HG02943 (cell line): ENCODE measurements at regions not wholly inside any gene's neighbourhood (a gene's known extent, or its start where the extent isn't known, plus 50 kb on each side); places are given as distances from the start of the nearest gene placed in this dataset.
"Not testable (repeated sequence)": the region's sequence is repeated elsewhere in the genome, so short reads cannot be mapped to it uniquely, and the experiment has no call there.

Experiments
- ATAC-seq: cut with Tn5 transposase; IDR thresholded peaks from one replicate; pipeline ENCODE4 v1.9.1; 2021; ENCODE audit warnings: mild to moderate bottlenecking, low read depth, moderate library complexity; ENCODE audit not compliant: unreplicated experiment

DNA sequence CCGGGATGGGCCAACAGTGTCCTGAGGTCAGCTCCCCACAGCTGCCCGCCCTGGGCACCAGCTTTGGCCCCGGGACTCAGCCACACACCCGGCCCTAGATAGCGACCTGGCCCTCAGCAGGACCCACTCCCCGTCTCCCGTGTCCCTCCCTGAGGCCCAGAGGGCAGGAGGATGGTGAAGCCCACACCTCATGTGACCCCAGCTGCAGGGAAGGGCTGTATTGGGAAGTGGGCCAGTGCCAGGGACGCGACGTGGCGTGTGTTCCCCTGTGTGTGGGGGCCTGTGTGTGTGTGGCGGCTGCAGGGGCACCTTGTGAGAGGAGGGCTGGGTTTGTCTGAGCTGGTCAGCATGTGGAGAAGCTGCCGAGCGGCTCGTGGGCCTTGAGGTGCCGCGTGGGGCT lies 241.7 kb downstream of the TMEM121 start:
- not testable (repeated sequence) for ATAC-seq

GRCh38 chr14:105769061-105769730 lies 242.8 kb downstream of the TMEM121 start:
- ATAC-seq: not testable (repeated sequence)

DNA sequence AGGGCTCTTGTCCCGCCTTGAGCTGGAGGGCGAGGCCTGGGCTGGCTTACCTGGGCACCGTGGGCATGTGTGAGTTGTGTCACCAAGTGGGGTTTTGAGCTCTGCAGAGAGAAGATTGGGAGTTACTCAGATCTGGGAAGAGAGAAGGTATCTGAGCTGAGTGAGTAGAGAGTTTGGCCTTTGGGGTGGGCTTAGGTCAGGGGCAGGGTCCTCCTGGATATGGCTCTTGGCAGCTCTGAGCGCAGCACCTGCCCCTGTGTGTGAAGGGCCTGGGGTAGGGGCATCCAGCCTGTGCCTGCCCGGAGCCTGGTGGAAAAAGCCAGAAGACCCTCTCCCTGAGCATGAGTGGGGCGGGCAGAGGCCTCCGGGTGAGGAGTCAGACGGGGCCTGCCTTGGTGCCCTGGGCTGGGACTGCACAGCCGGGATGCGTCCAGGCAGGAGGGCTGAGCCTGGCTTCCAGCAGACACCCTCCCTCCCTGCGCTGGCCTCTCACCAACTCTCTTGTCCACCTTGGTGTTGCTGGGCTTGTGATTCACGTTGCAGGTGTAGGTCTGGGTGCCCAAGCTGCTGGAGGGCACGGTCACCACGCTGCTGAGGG lies 244.3 kb downstream of the TMEM121 start:
- not testable (repeated sequence) for ATAC-seq

GRCh38 chr14:105771261-105772226 lies 245.2 kb downstream of the TMEM121 start:
- not testable (repeated sequence) for ATAC-seq

- not testable (repeated sequence) for ATAC-seq
These were observed 246.4 kb downstream of the TMEM121 start for GRCh38 chr14:105772710-105773250.

GRCh38 chr14:105773584-105773983 lies 247.2 kb downstream of the TMEM121 start:
- no peak for ATAC-seq

DNA sequence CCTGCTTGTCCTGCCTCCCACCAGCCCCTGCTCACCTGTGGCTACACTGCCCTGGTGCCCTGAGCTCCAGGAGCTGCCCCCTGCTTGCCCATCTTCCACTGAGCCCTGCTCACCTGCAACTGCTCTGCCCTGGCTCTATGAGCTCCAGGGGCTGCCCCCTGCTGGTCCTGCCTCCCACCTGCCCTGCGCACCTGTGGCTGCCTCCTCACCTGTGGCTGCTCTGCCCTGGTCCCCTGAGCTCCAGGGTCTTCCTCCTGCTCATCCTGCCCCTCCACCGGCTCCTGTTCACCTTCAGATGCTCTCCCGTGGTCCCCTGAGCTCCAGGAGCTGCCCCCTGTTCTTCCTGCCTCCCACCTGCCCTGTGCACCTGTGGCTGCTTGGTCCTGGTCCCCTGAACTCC lies 247.6 kb downstream of the TMEM121 start:
- no peak for ATAC-seq

GRCh38 chr14:105774585-105775348 lies 248.4 kb downstream of the TMEM121 start:
- not testable (repeated sequence) for ATAC-seq

DNA sequence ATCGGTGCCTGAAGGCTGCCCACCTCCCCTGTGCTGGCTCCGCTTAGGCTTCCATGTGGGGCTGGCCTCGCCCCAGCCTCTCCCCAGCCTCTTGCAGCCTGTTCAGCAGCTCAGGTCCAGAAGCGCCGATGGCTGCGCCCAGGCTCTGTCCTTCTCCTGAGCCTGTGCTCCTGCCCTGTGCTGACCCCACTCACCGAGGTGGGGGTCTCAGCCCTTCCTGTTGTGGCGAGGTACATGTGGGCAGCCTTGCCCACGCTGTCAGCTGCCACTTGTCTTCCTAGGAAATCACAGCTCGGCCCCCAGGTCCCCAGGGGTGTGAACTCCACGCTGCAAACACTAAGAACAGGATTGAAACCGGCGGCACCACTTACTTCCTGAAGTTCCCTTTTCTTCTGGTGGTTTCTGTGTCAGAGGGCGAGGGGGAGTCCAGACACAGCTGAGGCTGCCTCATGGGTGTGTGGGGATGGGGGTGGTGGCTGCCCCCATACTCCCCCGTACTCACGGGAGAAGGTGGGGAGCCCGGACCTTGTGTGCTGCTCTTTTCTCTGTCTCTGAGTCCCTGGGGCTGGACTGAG lies 249.1 kb downstream of the TMEM121 start:
- ATAC-seq: not testable (repeated sequence)

GRCh38 chr14:105776112-105776511 lies 249.7 kb downstream of the TMEM121 start:
- ATAC-seq: not testable (repeated sequence)

- no peak for ATAC-seq
These were observed 250.5 kb downstream of the TMEM121 start for GRCh38 chr14:105776924-105777323.

DNA sequence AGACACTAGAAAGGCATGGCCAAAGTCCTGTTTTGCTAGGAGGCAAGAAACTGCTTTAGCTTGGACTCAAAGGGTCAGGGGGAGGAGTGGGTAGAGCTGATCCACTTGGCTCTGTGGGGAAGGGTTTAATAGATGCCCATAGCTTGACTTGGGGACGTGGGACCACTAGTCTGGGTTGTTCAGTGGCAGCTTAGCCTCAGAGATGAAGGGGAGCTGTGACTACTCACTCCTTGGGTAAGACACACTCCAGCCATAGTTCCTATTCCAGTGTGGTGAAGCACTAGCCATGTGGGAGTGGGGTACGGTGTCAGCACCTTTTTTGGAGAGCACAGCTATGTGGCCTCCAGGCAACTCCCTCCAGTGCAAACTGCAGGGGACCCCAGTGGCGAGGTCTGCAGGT lies 257.3 kb downstream of the TMEM121 start:
- ATAC-seq: no peak

- no peak for ATAC-seq
These were observed 267.5 kb downstream of the TMEM121 start for GRCh38 chr14:105793836-105794235.

DNA sequence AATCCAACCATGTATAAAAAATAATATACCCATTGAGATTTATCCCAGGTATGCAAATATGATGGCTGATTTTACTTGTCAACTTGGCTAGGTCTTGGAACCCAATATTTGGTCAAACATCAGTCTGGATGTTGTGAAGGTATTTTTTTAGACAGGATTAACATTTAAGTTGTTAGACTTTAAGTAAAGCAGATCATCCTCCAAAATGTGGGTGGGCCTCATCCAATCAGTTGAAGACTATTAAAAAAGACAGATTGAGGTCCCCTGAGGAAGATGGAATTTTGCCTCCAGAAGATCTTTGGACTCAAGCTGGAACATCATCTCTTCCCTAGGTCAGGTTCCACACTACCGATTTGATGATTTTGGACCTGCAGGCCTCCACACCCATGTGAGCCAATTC lies 271.2 kb downstream of the TMEM121 start:
- no peak for ATAC-seq

- ATAC-seq: no peak
These were observed 279.3 kb downstream of the TMEM121 start for GRCh38 chr14:105805701-105806100.

DNA sequence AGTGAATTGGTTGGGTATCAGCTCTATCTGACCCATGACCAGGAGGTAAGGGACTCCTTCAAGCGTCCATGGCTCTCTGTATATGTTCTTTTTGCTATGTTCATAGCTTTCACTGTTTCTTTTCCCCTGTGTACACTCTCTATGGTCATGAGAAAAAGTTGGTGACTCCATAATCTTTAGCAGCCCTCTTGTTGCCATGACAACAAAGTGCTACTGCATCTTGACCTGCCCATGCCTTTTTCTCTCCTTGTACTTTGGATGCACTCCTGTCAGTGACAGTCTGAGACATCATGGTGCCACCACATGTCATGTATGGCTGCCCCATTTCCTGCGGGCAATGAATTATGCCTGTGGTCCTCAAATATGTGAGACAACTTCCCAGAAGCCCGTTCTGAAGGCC lies 280.2 kb downstream of the TMEM121 start:
- no peak for ATAC-seq

DNA sequence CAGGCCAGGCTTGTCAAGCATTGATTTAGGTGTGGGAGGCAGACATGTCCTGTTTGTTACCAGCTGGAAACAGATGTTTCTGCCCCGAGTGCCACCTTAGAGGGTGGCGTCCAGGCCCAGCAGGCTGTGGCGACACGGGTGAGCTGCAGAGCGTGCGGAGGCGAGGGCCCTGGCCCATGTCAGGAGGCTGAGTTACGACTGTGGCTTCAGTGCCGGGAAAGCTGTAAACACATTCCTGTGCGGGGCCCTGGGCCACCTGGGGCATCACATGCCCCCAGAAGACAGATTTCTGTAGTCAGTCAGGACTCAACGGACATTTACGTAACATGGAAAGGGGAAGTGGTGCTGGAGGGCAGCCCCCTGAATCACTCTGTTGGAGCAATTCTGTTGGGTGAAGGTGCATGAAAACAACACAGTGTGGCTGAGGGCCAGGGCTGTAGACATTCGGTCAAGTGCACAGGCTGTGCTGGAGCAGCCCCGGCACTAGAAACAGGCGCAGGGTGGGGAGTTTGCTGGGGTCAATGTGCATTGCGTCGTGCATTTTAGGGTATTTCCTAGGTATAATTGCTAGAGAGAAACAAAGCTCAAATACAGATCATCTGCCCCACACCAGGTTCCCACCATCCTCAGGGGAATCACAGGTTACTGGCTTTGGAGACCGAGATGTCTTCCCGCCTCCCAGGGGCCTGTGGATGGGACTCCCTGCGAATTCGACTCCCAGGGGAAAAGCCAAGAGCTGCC lies 291.8 kb downstream of the TMEM121 start:
- peak; percentile 58 for ATAC-seq

DNA sequence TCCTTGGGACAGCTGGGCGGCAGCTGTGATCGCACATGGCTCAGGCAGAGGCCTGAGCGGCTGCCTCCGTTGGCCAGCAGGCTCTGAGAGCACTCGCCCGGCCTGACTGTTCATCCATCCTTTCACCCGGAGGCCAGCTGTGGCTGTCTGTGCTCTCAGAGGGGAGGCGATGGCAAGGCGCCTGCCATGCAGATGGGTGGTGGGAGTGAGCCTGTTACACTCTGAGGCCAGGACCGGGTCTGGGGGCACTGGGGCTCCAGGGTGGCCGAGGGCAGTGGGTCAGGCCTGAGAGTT lies 292.3 kb downstream of the TMEM121 start:
- ATAC-seq: no peak

GRCh38 chr14:105830171-105830570 lies 303.8 kb downstream of the TMEM121 start:
- no peak for ATAC-seq
